Lower lobe of right lung (tissue), 2 donors: ENCODE measurements at regions not wholly inside any gene's neighbourhood (a gene's known extent, or its start where the extent isn't known, plus 50 kb on each side); places are given as distances from the start of the nearest gene placed in this dataset.

ENCODE experiments used
- ATAC-seq, 2 donors: fragments of 200-7000 bp; cut with Tn5 transposase; one replicate each; pipeline ENCODE4 v1.9.1; 2020 to 2022; ENCODE audit warnings: mild to moderate bottlenecking in 2 of 2, moderate library complexity in 2 of 2
- DNase-seq: peaks from one replicate; pipeline ENCODE4 v3.0.0-alpha.2; 2020
- H3K27ac ChIP-seq: fragments of 200-600 bp; one replicate; pipeline ENCODE4 v1.8.0; 2022
- H3K27me3 ChIP-seq: fragments of 200-600 bp; one replicate; pipeline ENCODE4 v1.8.0; 2022; ENCODE audit warnings: low read depth
- H3K36me3 ChIP-seq: fragments of 200-600 bp; one replicate; pipeline ENCODE4 v1.8.0; 2022; ENCODE audit warnings: mild to moderate bottlenecking
- H3K4me1 ChIP-seq: fragments of 200-600 bp; one replicate; pipeline ENCODE4 v1.8.0; 2022
- H3K4me3 ChIP-seq: fragments of 200-600 bp; one replicate; pipeline ENCODE4 v1.8.0; 2022; ENCODE audit warnings: mild to moderate bottlenecking
- H3K9me3 ChIP-seq: fragments of 200-600 bp; one replicate; pipeline ENCODE4 v1.8.0; 2022
- intact Hi-C: fragments of 100-400 bp; cut with DNase I; formaldehyde crosslinking; loops from one replicate; pipeline ENCODE4 v1.11.0; 2022
- TF ChIP-seq, protein P1 (sequence below): fragments of 200-600 bp; IDR thresholded peaks from one replicate; pipeline ENCODE4 v1.8.0; 2022; ENCODE audit warnings: antibody characterized with exemption, mild to moderate bottlenecking
- donor health status: DM: no; HTN: yes; CAD: no; lungs with severe emphysema.

DNA sequence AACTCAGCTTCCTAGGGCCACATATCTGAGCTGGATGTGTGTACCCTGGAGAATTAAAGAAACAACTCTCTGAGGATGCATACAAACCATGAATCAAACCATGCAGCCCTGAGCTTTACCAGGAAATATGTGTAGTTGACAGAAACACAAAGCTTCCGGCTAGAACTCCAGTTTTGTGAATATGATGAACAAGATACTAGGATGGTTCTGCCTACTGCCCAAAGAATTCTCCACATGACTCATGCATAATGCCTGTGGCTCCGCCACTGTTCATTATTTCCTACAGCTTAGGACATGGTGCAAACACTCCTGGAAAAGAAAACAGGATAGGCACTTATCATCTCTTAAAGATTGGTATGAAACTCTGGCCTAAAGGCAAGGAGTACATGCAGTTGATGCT is 343.4 kb downstream of the DNAH5 start:
- Histone ChIP-seq H3K4me3 (no peak overlapping the region), H3K4me1 (no peaks in the 10 kb centered on the region), H3K36me3 (no peaks in the 10 kb centered on the region), H3K9me3 (no peaks in the 10 kb centered on the region), H3K27me3 (no peaks in the 10 kb centered on the region), H3K27ac (no peak overlapping the region)
- ATAC-seq (no peak), DNase-seq (no peak)
- intact Hi-C loops: no loop called here
- TF ChIP-seq, protein P1, sequence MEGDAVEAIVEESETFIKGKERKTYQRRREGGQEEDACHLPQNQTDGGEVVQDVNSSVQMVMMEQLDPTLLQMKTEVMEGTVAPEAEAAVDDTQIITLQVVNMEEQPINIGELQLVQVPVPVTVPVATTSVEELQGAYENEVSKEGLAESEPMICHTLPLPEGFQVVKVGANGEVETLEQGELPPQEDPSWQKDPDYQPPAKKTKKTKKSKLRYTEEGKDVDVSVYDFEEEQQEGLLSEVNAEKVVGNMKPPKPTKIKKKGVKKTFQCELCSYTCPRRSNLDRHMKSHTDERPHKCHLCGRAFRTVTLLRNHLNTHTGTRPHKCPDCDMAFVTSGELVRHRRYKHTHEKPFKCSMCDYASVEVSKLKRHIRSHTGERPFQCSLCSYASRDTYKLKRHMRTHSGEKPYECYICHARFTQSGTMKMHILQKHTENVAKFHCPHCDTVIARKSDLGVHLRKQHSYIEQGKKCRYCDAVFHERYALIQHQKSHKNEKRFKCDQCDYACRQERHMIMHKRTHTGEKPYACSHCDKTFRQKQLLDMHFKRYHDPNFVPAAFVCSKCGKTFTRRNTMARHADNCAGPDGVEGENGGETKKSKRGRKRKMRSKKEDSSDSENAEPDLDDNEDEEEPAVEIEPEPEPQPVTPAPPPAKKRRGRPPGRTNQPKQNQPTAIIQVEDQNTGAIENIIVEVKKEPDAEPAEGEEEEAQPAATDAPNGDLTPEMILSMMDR: no peak

DNA sequence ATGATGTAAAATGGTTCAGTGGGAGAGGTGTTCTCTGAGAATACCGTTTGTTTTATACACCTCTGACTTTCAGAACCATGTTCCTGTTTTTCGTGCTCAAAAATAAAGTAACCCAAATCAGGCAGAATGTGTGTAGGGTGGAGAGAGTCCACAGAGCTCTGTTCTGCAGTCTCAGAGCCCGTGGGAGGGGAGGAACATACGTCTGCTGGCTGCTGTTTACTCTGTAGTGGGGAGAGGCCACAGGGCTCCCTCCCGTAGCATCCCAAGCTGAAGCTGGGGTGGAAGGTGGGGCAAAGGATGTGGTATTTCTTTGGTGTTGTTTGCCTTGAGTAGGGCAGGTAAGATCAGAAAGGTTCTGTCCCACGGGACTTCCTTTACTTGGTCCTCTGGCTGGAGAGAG is 348.5 kb downstream of the DNAH5 start:
- TF ChIP-seq, protein P1: no peak
- Histone ChIP-seq H3K36me3 (no peaks in the 10 kb centered on the region), H3K27ac (no peak overlapping the region), H3K4me1 (no peaks in the 10 kb centered on the region), H3K4me3 (no peak overlapping the region), H3K9me3 (no peaks in the 10 kb centered on the region), H3K27me3 (no peaks in the 10 kb centered on the region)
- ATAC-seq: no peak
- no peak for DNase-seq
- intact Hi-C loops: no loop called here

DNA sequence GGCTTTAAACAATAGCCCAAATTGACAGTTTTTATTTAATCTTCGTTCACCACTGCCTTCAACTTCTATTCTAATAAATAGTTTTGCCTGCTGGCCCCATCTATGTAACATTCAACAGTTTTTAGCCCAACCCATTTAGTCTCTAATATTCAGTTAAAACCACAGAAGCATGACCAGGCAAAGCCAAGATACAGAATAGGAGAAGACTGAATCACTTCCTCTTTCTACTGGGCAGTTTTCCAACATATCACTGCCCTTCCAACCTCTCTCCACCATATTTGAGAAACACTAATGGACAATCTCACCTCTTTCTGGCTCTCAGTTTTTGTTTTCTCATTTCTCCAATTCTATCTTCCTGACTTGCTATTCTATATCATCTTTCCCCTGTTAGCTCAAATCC is 352.9 kb downstream of the DNAH5 start:
- H3K27me3 ChIP-seq: no peaks in the 10 kb centered on the region
- TF ChIP-seq, protein P1: no peak
- no peak for DNase-seq
- no peaks in the 10 kb centered on the region for H3K36me3 ChIP-seq
- ATAC-seq: no peak
- no peaks in the 10 kb centered on the region for H3K4me1 ChIP-seq
- no peak overlapping the region for H3K27ac ChIP-seq
- H3K9me3 ChIP-seq: no peaks in the 10 kb centered on the region
- intact Hi-C loops: no loop called here
- H3K4me3 ChIP-seq: no peak overlapping the region

DNA sequence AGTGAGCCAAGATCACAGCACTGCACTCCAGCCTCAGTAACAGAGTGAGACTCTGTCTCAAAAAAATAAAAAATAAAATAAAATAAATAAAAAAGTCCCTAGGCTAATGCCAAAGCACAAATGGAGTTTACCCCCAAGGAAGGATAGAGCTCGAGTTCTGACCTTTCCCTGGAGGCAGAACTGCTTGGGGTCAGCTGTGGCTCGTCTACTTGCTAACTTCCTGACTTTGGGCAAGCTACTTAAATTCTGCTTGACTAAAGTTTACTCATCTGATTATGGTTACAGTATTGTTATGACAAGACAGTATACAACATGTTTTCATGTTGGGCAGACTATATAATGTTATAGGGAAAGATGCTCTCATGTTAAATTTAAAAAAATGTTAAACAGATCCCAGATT is 359.2 kb downstream of the DNAH5 start:
- intact Hi-C loops: no loop called here
- Histone ChIP-seq H3K9me3 (no peaks in the 10 kb centered on the region), H3K36me3 (no peaks in the 10 kb centered on the region), H3K27ac (no peak overlapping the region), H3K4me1 (no peaks in the 10 kb centered on the region), H3K27me3 (no peaks in the 10 kb centered on the region), H3K4me3 (no peak overlapping the region)
- TF ChIP-seq, protein P1: no peak
- DNase-seq (no peak), ATAC-seq (no peak)

DNA sequence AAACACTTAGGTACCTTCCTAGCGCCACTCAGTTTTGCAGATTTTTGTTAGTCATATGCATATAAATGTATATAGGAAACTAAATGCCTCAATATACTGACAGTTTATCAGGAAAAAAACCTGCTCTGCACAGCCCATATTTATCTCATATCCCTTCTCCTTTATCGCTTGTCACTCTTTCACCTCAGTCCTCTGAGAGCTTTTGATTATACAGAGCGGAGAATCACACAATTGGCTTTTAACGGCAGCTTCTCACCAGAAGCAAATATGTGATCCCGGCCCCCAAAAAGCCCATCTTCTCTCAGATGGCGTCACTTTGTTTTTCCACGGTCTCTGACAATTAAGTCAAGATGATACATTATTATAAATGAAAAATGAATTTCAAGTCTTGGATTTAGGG is 362.6 kb downstream of the DNAH5 start:
- Histone ChIP-seq H3K27ac (no peak overlapping the region), H3K4me1 (no peaks in the 10 kb centered on the region), H3K9me3 (no peaks in the 10 kb centered on the region), H3K4me3 (no peak overlapping the region), H3K27me3 (no peaks in the 10 kb centered on the region), H3K36me3 (no peaks in the 10 kb centered on the region)
- intact Hi-C loops: no loop called here
- TF ChIP-seq, protein P1: no peak
- no peak for ATAC-seq
- DNase-seq: no peak

DNA sequence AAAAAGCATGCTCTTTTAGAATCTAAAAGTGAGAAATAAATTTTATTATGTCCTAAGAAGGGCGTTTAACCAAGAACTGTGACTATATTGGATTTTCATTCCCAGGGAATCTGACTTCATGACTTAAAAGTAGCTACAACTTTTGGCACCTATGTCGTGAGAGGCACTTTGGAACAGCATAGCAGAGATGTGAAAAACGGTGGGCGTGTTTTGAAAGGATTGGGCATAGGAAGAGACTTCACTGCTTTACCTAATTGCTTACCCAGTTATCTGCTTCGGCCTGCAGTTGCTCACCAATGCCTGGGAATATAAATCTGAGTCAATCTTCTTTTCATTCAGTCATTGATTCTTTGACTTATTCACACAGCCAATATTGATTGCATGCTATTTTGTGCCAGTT is 363.4 kb downstream of the DNAH5 start:
- no peaks in the 10 kb centered on the region for H3K36me3 ChIP-seq
- intact Hi-C loops: no loop called here
- TF ChIP-seq, protein P1: no peak
- no peak overlapping the region for H3K27ac ChIP-seq
- no peak overlapping the region for H3K4me3 ChIP-seq
- H3K27me3 ChIP-seq: no peaks in the 10 kb centered on the region
- no peak for DNase-seq
- H3K4me1 ChIP-seq: no peaks in the 10 kb centered on the region
- no peaks in the 10 kb centered on the region for H3K9me3 ChIP-seq
- no peak for ATAC-seq
